ENCODE measurements at regions not wholly inside any gene's neighbourhood (a gene's known extent, or its start where the extent isn't known, plus 50 kb on each side); places are given as distances from the start of the nearest gene placed in this dataset.

DNA sequence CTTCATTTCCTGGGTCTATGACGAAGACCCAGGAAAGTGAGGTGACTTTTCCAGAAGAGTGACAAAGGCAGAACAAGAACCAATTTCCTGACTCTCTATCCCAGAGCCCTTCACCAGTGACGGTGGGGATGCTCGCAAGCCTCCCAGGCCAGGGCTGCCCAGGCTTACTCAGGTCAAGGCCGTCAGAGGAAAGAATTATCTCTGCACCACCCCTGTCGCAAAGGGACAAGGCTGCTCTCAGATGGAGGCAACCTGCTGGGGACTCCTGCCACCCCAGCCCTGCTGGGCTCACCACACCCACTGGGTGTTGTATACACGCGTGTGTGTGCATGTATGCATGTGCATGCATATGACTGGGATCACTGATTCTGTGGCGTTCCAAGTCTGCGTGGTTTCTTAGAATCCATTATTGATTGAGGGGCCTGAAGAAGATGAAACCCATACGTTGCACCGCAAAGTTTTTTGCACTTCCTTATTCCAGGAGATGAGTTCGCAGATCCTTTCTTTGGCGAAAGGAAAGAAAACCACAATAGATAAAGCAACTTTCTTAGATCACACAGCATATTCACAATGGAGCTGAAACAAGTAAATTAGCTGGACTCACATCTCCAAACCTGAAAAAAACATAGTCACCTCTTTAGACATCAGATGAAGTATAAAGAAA lies 255.8 kb downstream of the RHOU start:
- peak; percentile 38 to 75 (median 66) for DNase-seq
- 53% methylated on average over 13 of the region's 13 CpGs for WGBS (ENCODE audit: insufficient coverage)
- CTCF ChIA-PET = interaction anchor here (0.9 to 1.5 kb wide), 2 partner anchors 12 to 17 kb away, joined by 3 to 4 read pairs; no protein-coding TSS in a partner anchor

GRCh38 chr1:228992044-228992443 lies 256.8 kb downstream of the RHOU start:
- H3K36me3 ChIP-seq (ENCODE audit: control insufficient read depth in 4 of 4, insufficient read depth in 4 of 4, low read length in 3 of 4) = no peaks in the 10 kb centered on the region
- ChIA-PET POLR2A (no interaction called here), CTCF (interaction anchor here (1.5 to 1.7 kb wide), 2 partner anchors 38 to 123 kb away, joined by 3 to 4 read pairs; no protein-coding TSS in a partner anchor)
- H3K27me3 ChIP-seq (replicated peaks in 2 of 5; ENCODE audit: control insufficient read depth in 4 of 5, insufficient read depth in 5 of 5, low read length in 4 of 5) = no peaks in the 10 kb centered on the region
- 100% methylated on average over 1 of the region's 2 CpGs for WGBS (ENCODE audit: insufficient coverage)
- H3K27ac ChIP-seq (ENCODE audit: insufficient read depth in 1 of 2, low read depth in 1 of 2, low read length in 2 of 2, poor library complexity in 1 of 2, severe bottlenecking in 2 of 2) = no peak overlapping the region
- no peak for DNase-seq
- H3K9me3 ChIP-seq (ENCODE audit: control extremely low read depth in 1 of 5, control insufficient read depth in 4 of 5, insufficient read depth in 2 of 5, low read depth in 1 of 5, low read length in 4 of 5) = no peaks in the 10 kb centered on the region
- peaks cover 20 to 42% (median 26%) of the 10 kb centered on the region in 4 experiments for H3K4me1 ChIP-seq (ENCODE audit: control extremely low read depth in 1 of 4, control insufficient read depth in 4 of 4, insufficient read depth in 4 of 4, low read length in 3 of 4)
- H3K4me3 ChIP-seq (ENCODE audit: control insufficient read depth in 1 of 7, extremely low read depth in 1 of 7, insufficient read depth in 4 of 7, low read depth in 2 of 7, low read length in 6 of 7) = no peak overlapping the region

More for the DNA sequence above, 255.8 kb downstream of the RHOU start:
- no peaks in the 10 kb centered on the region for H3K9me3 ChIP-seq (ENCODE audit: control extremely low read depth in 1 of 5, control insufficient read depth in 4 of 5, insufficient read depth in 2 of 5, low read depth in 1 of 5, low read length in 4 of 5)
- H3K27me3 ChIP-seq (replicated peaks in 2 of 5; ENCODE audit: control insufficient read depth in 4 of 5, insufficient read depth in 5 of 5, low read length in 4 of 5) = no peaks in the 10 kb centered on the region
- peak overlapping the region in 1 of 7 experiments; percentile 8 for H3K4me3 ChIP-seq (ENCODE audit: control insufficient read depth in 1 of 7, extremely low read depth in 1 of 7, insufficient read depth in 4 of 7, low read depth in 2 of 7, low read length in 6 of 7)
- H3K4me1 ChIP-seq (ENCODE audit: control extremely low read depth in 1 of 4, control insufficient read depth in 4 of 4, insufficient read depth in 4 of 4, low read length in 3 of 4) = peaks cover 20 to 50% (median 30%) of the 10 kb centered on the region in 4 experiments
- POLR2A ChIA-PET = interaction anchor here (0.6 to 1.2 kb wide), 2 partner anchors 27 to 33 kb away, joined by 3 to 4 read pairs; no protein-coding TSS in a partner anchor
- H3K36me3 ChIP-seq (ENCODE audit: control insufficient read depth in 4 of 4, insufficient read depth in 4 of 4, low read length in 3 of 4) = no peaks in the 10 kb centered on the region
- H3K27ac ChIP-seq (ENCODE audit: insufficient read depth in 1 of 2, low read depth in 1 of 2, low read length in 2 of 2, poor library complexity in 1 of 2, severe bottlenecking in 2 of 2) = no peak overlapping the region

- 93% methylated on average over 2 of the region's 8 CpGs for WGBS (ENCODE audit: insufficient coverage)
- CTCF ChIA-PET = interaction anchor here (1.3 to 1.7 kb wide), 3 partner anchors 17 to 123 kb away, joined by 3 to 4 read pairs (median 3); no protein-coding TSS in a partner anchor
Measured at GRCh38 chr1:228992907-228993535, 257.7 kb downstream of the RHOU start.

DNA sequence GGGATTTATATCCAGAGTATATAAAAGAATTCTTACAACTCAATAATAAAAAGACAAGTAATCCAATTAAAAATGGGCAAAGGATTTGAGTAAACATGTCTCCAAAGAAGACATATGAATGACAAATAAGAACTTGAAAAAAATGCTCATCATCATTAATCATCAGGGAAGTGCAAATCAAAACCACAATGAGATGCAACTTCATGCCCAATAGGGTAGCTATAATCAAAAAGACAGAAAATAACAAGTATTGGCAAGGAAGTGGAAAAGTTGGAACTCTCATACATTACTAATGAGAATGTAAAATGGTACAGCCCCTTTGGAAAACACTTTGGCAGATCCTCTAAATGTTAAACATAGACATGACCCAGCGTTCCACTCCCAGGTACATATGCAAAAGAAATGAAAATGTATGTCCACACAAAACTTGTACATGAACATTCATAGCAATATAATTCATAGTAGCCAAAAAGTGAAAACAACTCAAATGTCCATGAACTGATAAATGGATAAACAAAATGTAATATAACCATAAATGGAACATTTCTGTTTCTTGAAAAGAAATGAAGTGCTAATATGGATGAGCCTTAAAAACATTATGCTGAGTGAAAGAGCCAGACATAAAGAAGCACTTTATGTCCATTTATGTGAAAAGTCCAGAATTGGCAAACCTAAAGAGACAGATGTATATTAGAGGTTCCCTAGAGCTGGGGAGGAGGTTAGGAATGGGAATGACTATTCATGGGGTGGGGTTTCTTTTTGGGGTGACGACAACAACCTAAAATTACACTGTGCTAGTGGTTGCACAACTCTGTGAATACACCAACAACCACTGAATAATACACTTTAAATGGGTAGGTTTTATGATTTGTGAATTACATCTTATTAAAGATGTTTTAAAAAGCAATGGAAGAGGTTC lies 259.7 kb downstream of the RHOU start:
- Histone ChIP-seq H3K36me3 (ENCODE audit: control insufficient read depth in 4 of 4, insufficient read depth in 4 of 4, low read length in 3 of 4) (no peaks in the 10 kb centered on the region), H3K4me1 (ENCODE audit: control extremely low read depth in 1 of 4, control insufficient read depth in 4 of 4, insufficient read depth in 4 of 4, low read length in 3 of 4) (peaks cover 20 to 23% (median 21%) of the 10 kb centered on the region in 4 experiments), H3K27me3 (replicated peaks in 2 of 5; ENCODE audit: control insufficient read depth in 4 of 5, insufficient read depth in 5 of 5, low read length in 4 of 5) (no peaks in the 10 kb centered on the region), H3K9me3 (ENCODE audit: control extremely low read depth in 1 of 5, control insufficient read depth in 4 of 5, insufficient read depth in 2 of 5, low read depth in 1 of 5, low read length in 4 of 5) (no peaks in the 10 kb centered on the region), H3K27ac (ENCODE audit: insufficient read depth in 1 of 2, low read depth in 1 of 2, low read length in 2 of 2, poor library complexity in 1 of 2, severe bottlenecking in 2 of 2) (no peak overlapping the region), H3K4me3 (ENCODE audit: control insufficient read depth in 1 of 7, extremely low read depth in 1 of 7, insufficient read depth in 4 of 7, low read depth in 2 of 7, low read length in 6 of 7) (no peak overlapping the region)
- POLR2A ChIA-PET = no interaction called here
- CTCF ChIA-PET = no interaction called here
- DNase-seq = no peak
- WGBS (ENCODE audit: insufficient coverage) = no CpG with 5 or more reads among the region's 2 CpGs

More at GRCh38 chr1:228992907-228993535, 257.7 kb downstream of the RHOU start:
- Histone ChIP-seq H3K27me3 (replicated peaks in 2 of 5; ENCODE audit: control insufficient read depth in 4 of 5, insufficient read depth in 5 of 5, low read length in 4 of 5) (no peaks in the 10 kb centered on the region), H3K4me3 (ENCODE audit: control insufficient read depth in 1 of 7, extremely low read depth in 1 of 7, insufficient read depth in 4 of 7, low read depth in 2 of 7, low read length in 6 of 7) (no peak overlapping the region), H3K36me3 (ENCODE audit: control insufficient read depth in 4 of 4, insufficient read depth in 4 of 4, low read length in 3 of 4) (no peaks in the 10 kb centered on the region), H3K9me3 (ENCODE audit: control extremely low read depth in 1 of 5, control insufficient read depth in 4 of 5, insufficient read depth in 2 of 5, low read depth in 1 of 5, low read length in 4 of 5) (no peaks in the 10 kb centered on the region), H3K27ac (ENCODE audit: insufficient read depth in 1 of 2, low read depth in 1 of 2, low read length in 2 of 2, poor library complexity in 1 of 2, severe bottlenecking in 2 of 2) (no peak overlapping the region), H3K4me1 (ENCODE audit: control extremely low read depth in 1 of 4, control insufficient read depth in 4 of 4, insufficient read depth in 4 of 4, low read length in 3 of 4) (peaks cover 20 to 38% (median 26%) of the 10 kb centered on the region in 4 experiments)
- POLR2A ChIA-PET = no interaction called here
- no peak for DNase-seq

GRCh38 chr1:228996281-228996680 lies 261.0 kb downstream of the RHOU start:
- H3K27me3 ChIP-seq (replicated peaks in 2 of 5; ENCODE audit: control insufficient read depth in 4 of 5, insufficient read depth in 5 of 5, low read length in 4 of 5) = no peaks in the 10 kb centered on the region
- H3K36me3 ChIP-seq (ENCODE audit: control insufficient read depth in 4 of 4, insufficient read depth in 4 of 4, low read length in 3 of 4) = no peaks in the 10 kb centered on the region
- no peak for DNase-seq
- peaks cover 6 to 10% (median 9%) of the 10 kb centered on the region in 4 experiments for H3K4me1 ChIP-seq (ENCODE audit: control extremely low read depth in 1 of 4, control insufficient read depth in 4 of 4, insufficient read depth in 4 of 4, low read length in 3 of 4)
- H3K27ac ChIP-seq (ENCODE audit: insufficient read depth in 1 of 2, low read depth in 1 of 2, low read length in 2 of 2, poor library complexity in 1 of 2, severe bottlenecking in 2 of 2) = no peak overlapping the region
- H3K4me3 ChIP-seq (ENCODE audit: control insufficient read depth in 1 of 7, extremely low read depth in 1 of 7, insufficient read depth in 4 of 7, low read depth in 2 of 7, low read length in 6 of 7) = no peak overlapping the region
- WGBS (ENCODE audit: insufficient coverage) = 96% methylated on average over 6 of the region's 6 CpGs
- CTCF ChIA-PET = no interaction called here
- POLR2A ChIA-PET = interaction anchor here (0.8 kb wide), 1 partner anchor 297 kb away, joined by 3 read pairs; no protein-coding TSS in a partner anchor
- H3K9me3 ChIP-seq (ENCODE audit: control extremely low read depth in 1 of 5, control insufficient read depth in 4 of 5, insufficient read depth in 2 of 5, low read depth in 1 of 5, low read length in 4 of 5) = no peaks in the 10 kb centered on the region

- POLR2A ChIA-PET = no interaction called here
- Histone ChIP-seq H3K36me3 (ENCODE audit: control insufficient read depth in 4 of 4, insufficient read depth in 4 of 4, low read length in 3 of 4) (no peaks in the 10 kb centered on the region), H3K4me1 (ENCODE audit: control extremely low read depth in 1 of 4, control insufficient read depth in 4 of 4, insufficient read depth in 4 of 4, low read length in 3 of 4) (peaks cover 3 to 7% (median 4%) of the 10 kb centered on the region in 4 experiments), H3K27ac (ENCODE audit: insufficient read depth in 1 of 2, low read depth in 1 of 2, low read length in 2 of 2, poor library complexity in 1 of 2, severe bottlenecking in 2 of 2) (no peak overlapping the region), H3K27me3 (replicated peaks in 2 of 5; ENCODE audit: control insufficient read depth in 4 of 5, insufficient read depth in 5 of 5, low read length in 4 of 5) (no peaks in the 10 kb centered on the region), H3K9me3 (ENCODE audit: control extremely low read depth in 1 of 5, control insufficient read depth in 4 of 5, insufficient read depth in 2 of 5, low read depth in 1 of 5, low read length in 4 of 5) (no peaks in the 10 kb centered on the region), H3K4me3 (ENCODE audit: control insufficient read depth in 1 of 7, extremely low read depth in 1 of 7, insufficient read depth in 4 of 7, low read depth in 2 of 7, low read length in 6 of 7) (no peak overlapping the region)
- WGBS (ENCODE audit: insufficient coverage) = 100% methylated on average over 3 of the region's 4 CpGs
- CTCF ChIA-PET = interaction anchor here (0.6 kb wide), 1 partner anchor 167 kb away, joined by 3 read pairs; no protein-coding TSS in a partner anchor
- DNase-seq = no peak
Measured at GRCh38 chr1:228997721-228998144, 262.5 kb downstream of the RHOU start.
